ENCODE measurements at regions not wholly inside any gene's neighbourhood (a gene's known extent, or its start where the extent isn't known, plus 50 kb on each side); places are given as distances from the start of the nearest gene placed in this dataset.

- TF ChIP-seq CREB5 (CRISPR knock-in tag; IDR thresholded peaks at IDR 0.05; ENCODE audit: low read depth): no peak
- no peak for TF ChIP-seq BACH2 (CRISPR knock-in tag; IDR thresholded peaks at IDR 0.05; ENCODE audit: borderline replicate concordance)
- no peak for TF ChIP-seq POU6F1 (CRISPR knock-in tag; IDR thresholded peaks at IDR 0.05; ENCODE audit: borderline replicate concordance, low read depth)
- TF ChIP-seq ZNF8 (CRISPR knock-in tag; IDR thresholded peaks at IDR 0.05): no peak
- no peak for TF ChIP-seq TOX (CRISPR knock-in tag; IDR thresholded peaks at IDR 0.05; ENCODE audit: borderline replicate concordance)
- no peak for TF ChIP-seq ZFP30 (CRISPR knock-in tag; IDR thresholded peaks at IDR 0.05)
- no peak for TF ChIP-seq PPARA (CRISPR knock-in tag; IDR thresholded peaks at IDR 0.05; ENCODE audit: borderline replicate concordance)
- TF ChIP-seq GLIS3 (CRISPR knock-in tag; IDR thresholded peaks at IDR 0.05): no peak
- TF ChIP-seq ZC3H10 (CRISPR knock-in tag; IDR thresholded peaks at IDR 0.05): no peak
Measured at GRCh38 chr9:13380903-13381302, 101.4 kb upstream of the MPDZ start (continued).

GRCh38 chr9:13378154-13378553, 98.7 kb upstream of the MPDZ start:
- no peak for ATAC-seq
- TF ChIP-seq POU6F1 (CRISPR knock-in tag; IDR thresholded peaks at IDR 0.05; ENCODE audit: borderline replicate concordance, low read depth): no peak
- no peak for TF ChIP-seq ESRRG (CRISPR knock-in tag; IDR thresholded peaks at IDR 0.05)
- TF ChIP-seq TSHZ2 (CRISPR knock-in tag; IDR thresholded peaks at IDR 0.05): no peak
- no peak for TF ChIP-seq ISL1 (CRISPR knock-in tag; IDR thresholded peaks at IDR 0.05)
- TF ChIP-seq ZNF565 (CRISPR knock-in tag; conservative IDR thresholded peaks at IDR 0.05; ENCODE audit: low read depth): no peak
- no peak for TF ChIP-seq TCF4 (CRISPR knock-in tag; IDR thresholded peaks at IDR 0.05; ENCODE audit: borderline replicate concordance)
- TF ChIP-seq SNAI2 (CRISPR knock-in tag; IDR thresholded peaks at IDR 0.05): no peak
- no peak for TF ChIP-seq BACH2 (CRISPR knock-in tag; IDR thresholded peaks at IDR 0.05; ENCODE audit: borderline replicate concordance)
- TF ChIP-seq PPARA (CRISPR knock-in tag; IDR thresholded peaks at IDR 0.05; ENCODE audit: borderline replicate concordance): no peak
- TF ChIP-seq ZFP30 (CRISPR knock-in tag; IDR thresholded peaks at IDR 0.05): no peak
- no peak for TF ChIP-seq CSDC2 (CRISPR knock-in tag; IDR thresholded peaks at IDR 0.05)
- no peak for TF ChIP-seq PATZ1 (CRISPR knock-in tag; IDR thresholded peaks at IDR 0.05; ENCODE audit: borderline replicate concordance)
- no peak for TF ChIP-seq CSRNP3 (CRISPR knock-in tag; IDR thresholded peaks at IDR 0.05)
- TF ChIP-seq ZNF8 (CRISPR knock-in tag; IDR thresholded peaks at IDR 0.05): no peak
- TF ChIP-seq CREB5 (CRISPR knock-in tag; IDR thresholded peaks at IDR 0.05; ENCODE audit: low read depth): no peak
- no peak for TF ChIP-seq ZFP3 (CRISPR knock-in tag; IDR thresholded peaks at IDR 0.05)

Measured in SK-N-SH treated with all-trans-retinoic acid at 6 μM for 48 hours (cell line).